ENCODE measurements at regions not wholly inside any gene's neighbourhood (a gene's known extent, or its start where the extent isn't known, plus 50 kb on each side); places are given as distances from the start of the nearest gene placed in this dataset.

DNA sequence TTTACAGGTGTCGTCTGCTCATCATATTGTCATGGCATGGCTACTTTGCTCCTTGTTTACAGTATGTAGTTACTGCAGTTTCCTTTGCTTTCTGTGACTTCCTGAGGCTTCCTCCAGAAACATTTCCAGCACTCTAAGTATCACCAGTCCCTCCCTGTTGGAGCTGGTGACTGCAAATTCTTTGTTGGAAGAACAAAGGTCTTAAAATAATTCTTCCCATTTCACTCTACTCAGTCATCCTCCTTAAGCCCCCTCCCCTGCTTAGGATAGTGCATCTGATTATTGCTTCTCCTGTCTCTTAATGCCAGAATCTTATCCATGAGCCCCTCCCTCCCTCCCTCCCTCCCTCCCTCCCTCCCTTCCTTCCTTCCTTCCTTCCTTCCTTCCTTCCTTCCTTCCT, 72.0 kb downstream of the C3orf38 start:
- no peak overlapping the region for H3K4me3 ChIP-seq
- no peak for DNase-seq
- H3K36me3 ChIP-seq = no peaks in the 10 kb centered on the region
- no peaks in the 10 kb centered on the region for H3K4me1 ChIP-seq
- no peaks in the 10 kb centered on the region for H3K27me3 ChIP-seq
- TF ChIP-seq, protein P1, sequence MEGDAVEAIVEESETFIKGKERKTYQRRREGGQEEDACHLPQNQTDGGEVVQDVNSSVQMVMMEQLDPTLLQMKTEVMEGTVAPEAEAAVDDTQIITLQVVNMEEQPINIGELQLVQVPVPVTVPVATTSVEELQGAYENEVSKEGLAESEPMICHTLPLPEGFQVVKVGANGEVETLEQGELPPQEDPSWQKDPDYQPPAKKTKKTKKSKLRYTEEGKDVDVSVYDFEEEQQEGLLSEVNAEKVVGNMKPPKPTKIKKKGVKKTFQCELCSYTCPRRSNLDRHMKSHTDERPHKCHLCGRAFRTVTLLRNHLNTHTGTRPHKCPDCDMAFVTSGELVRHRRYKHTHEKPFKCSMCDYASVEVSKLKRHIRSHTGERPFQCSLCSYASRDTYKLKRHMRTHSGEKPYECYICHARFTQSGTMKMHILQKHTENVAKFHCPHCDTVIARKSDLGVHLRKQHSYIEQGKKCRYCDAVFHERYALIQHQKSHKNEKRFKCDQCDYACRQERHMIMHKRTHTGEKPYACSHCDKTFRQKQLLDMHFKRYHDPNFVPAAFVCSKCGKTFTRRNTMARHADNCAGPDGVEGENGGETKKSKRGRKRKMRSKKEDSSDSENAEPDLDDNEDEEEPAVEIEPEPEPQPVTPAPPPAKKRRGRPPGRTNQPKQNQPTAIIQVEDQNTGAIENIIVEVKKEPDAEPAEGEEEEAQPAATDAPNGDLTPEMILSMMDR (IDR thresholded peaks at IDR 0.05) = no peak
- no peak for TF ChIP-seq POLR2A (IDR thresholded peaks at IDR 0.05)
- WGBS, 2 donors = 85 to 94% methylated on average over 1 of the region's 1 CpG
- intact Hi-C loops (cut with DNase I) = no loop called here
- H3K9me3 ChIP-seq = no peaks in the 10 kb centered on the region
- H3K27ac ChIP-seq = no peak overlapping the region

DNA sequence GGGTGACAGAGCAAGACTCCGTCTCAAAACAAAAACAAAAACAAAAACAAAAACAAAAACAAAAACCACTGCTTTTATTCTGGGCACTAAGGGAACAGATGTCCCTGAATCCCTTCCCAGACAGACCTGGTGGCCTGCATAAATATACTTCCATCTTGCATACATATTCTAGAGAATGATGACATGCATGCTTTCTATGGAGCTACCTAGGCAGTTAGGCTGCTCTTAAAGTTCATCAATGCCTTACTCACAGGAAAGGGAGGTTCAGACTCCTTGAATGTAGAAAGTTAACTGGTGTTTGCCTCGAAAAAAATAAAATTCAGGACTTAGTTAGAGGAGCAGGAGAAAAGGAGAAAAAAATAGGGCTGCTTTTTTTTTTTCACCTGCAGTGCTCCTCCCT, 72.6 kb downstream of the C3orf38 start:
- WGBS, 2 donors = 81 to 84% methylated on average over 2 of the region's 2 CpGs

DNA sequence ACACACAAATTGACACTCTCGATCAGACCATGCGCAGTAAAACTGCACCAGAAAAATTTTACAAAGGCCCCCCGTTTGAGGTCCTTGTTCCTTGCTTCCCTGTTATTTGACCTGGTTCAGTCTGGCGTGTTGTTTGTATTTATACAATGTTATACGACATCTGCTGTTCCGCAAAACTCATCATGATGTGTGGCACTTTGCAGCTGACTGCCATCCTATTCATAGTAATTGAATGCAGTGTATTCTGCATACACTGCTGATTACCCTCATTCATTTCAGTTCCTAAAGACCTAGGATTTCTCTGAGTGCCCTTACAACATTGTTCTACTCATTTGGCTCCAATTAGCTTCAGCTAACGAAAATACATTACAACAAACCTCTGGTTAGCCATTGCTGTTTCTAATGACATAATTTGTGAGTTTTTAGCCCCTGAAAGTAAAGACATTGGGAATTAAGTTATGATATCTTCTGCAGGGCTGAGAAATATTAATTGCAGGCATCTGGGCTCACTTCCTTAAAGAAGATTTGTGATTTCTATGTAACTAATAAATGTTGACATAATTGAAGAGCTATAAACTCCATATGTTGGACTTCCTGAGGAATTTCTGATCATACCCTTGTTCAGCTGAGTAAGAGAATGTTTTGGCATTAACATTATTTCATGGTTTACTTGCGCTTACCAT, 75.7 kb downstream of the C3orf38 start:
- Histone ChIP-seq H3K27me3 (no peaks in the 10 kb centered on the region), H3K27ac (no peak overlapping the region), H3K4me1 (no peaks in the 10 kb centered on the region), H3K9me3 (no peaks in the 10 kb centered on the region), H3K4me3 (no peak overlapping the region), H3K36me3 (no peaks in the 10 kb centered on the region)
- intact Hi-C loops (cut with DNase I) = no loop called here
- TF ChIP-seq, protein P1 (IDR thresholded peaks at IDR 0.05) = no peak
- TF ChIP-seq POLR2A (IDR thresholded peaks at IDR 0.05) (no peak), EP300 (IDR thresholded peaks at IDR 0.05) (no peak), POLR2AphosphoS5 (IDR thresholded peaks at IDR 0.05) (no peak)
- WGBS, 2 donors = 85 to 88% methylated on average over 8 of the region's 8 CpGs
- no peak for DNase-seq

More for the DNA sequence above, 72.6 kb downstream of the C3orf38 start:
- TF ChIP-seq POLR2AphosphoS5 (IDR thresholded peaks at IDR 0.05) = no peak
- TF ChIP-seq, protein P1 (IDR thresholded peaks at IDR 0.05) = no peak
- no peak for TF ChIP-seq POLR2A (IDR thresholded peaks at IDR 0.05)
- TF ChIP-seq EP300 (IDR thresholded peaks at IDR 0.05) = no peak
- Histone ChIP-seq H3K4me1 (no peaks in the 10 kb centered on the region), H3K9me3 (no peaks in the 10 kb centered on the region), H3K27ac (no peak overlapping the region), H3K27me3 (no peaks in the 10 kb centered on the region), H3K36me3 (no peaks in the 10 kb centered on the region), H3K4me3 (no peak overlapping the region)
- intact Hi-C loops (cut with DNase I) = no loop called here
- DNase-seq = no peak

DNA sequence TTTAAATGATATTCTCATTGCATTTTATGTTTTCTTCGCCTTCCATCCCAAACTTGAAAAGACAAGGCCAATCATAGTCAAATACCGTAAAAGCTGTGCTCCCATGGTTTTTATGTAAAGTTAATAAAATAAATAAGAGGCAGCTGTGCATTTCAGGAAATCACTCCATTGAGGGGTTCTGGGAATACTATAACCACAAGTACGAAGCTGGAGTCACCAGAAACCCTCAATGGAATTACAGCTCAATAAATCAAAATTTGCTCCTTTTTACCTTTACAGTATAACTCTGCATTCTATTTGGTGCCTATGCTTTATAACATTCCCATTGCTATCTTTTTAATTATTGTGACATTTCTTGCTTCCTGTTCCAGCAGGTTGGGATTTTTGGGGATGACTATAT, 77.2 kb downstream of the C3orf38 start:
- TF ChIP-seq EP300 (IDR thresholded peaks at IDR 0.05) = no peak
- TF ChIP-seq POLR2A (IDR thresholded peaks at IDR 0.05) = no peak
- TF ChIP-seq, protein P1 (IDR thresholded peaks at IDR 0.05) = no peak
- no peak for TF ChIP-seq POLR2AphosphoS5 (IDR thresholded peaks at IDR 0.05)
- no peak for DNase-seq

GRCh38 chr3:88230638-88231037, 80.9 kb downstream of the C3orf38 start:
- no peaks in the 10 kb centered on the region for H3K36me3 ChIP-seq
- no peaks in the 10 kb centered on the region for H3K27me3 ChIP-seq
- intact Hi-C loops (cut with DNase I) = no loop called here
- TF ChIP-seq EP300 (IDR thresholded peaks at IDR 0.05) (no peak), POLR2A (IDR thresholded peaks at IDR 0.05) (no peak), POLR2AphosphoS5 (IDR thresholded peaks at IDR 0.05) (no peak)
- TF ChIP-seq, protein P1 (IDR thresholded peaks at IDR 0.05) = no peak
- H3K9me3 ChIP-seq = no peaks in the 10 kb centered on the region
- WGBS, 2 donors = 95% methylated on average over 7 of the region's 7 CpGs
- no peak for DNase-seq
- H3K4me1 ChIP-seq = no peaks in the 10 kb centered on the region
- no peak overlapping the region for H3K4me3 ChIP-seq
- H3K27ac ChIP-seq = no peak overlapping the region

More for the DNA sequence above, 77.2 kb downstream of the C3orf38 start:
- Histone ChIP-seq H3K27me3 (no peaks in the 10 kb centered on the region), H3K9me3 (no peaks in the 10 kb centered on the region), H3K27ac (no peak overlapping the region), H3K36me3 (no peaks in the 10 kb centered on the region), H3K4me1 (no peaks in the 10 kb centered on the region), H3K4me3 (no peak overlapping the region)
- 60 to 83% methylated on average over 3 of the region's 3 CpGs for WGBS, 2 donors
- intact Hi-C loops (cut with DNase I) = no loop called here
